GM12891 (cell line): ENCODE measurements at regions not wholly inside any gene's neighbourhood (a gene's known extent, or its start where the extent isn't known, plus 50 kb on each side); places are given as distances from the start of the nearest gene placed in this dataset.

Experiments
- PAX5 ChIP-seq: IDR thresholded peaks from 2 replicates; pipeline ENCODE4 v1.6.1; 2011; ENCODE audit warnings: low read length, moderate library complexity, mild to moderate bottlenecking; ENCODE audit not compliant: insufficient read depth, severe bottlenecking
- POLR2A ChIP-seq: IDR thresholded peaks from 2 replicates; pipeline ENCODE4 v1.6.1; 2011; ENCODE audit warnings: low read depth, low read length, control low read depth
- POLR2AphosphoS5 ChIP-seq: IDR thresholded peaks from 2 replicates; pipeline ENCODE4 v1.6.1; 2011; ENCODE audit warnings: low read depth, low read length, control low read depth
- TAF1 ChIP-seq: IDR thresholded peaks from 2 replicates; pipeline ENCODE4 v1.6.1; 2011; ENCODE audit warnings: low read depth, low read length, control low read depth

DNA sequence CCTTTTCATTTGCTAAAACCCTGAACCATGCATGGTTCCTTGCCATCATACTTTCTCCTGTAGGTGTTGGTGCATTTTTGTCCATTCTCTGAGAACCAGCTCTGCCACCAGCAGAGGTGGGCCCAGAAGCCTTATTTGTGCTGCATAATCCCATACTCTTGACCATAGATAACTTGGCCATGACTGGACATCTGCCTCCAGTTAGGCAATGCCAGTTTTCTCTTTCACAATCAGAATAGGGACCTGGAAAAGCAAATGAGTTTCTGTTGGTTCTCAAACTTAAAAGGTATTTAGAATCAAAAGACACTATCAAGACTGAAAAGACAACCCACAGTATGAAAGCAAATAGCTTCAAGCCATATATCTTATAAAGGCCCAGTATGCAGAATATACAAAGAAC lies 167.3 kb downstream of the MAIP1 start:
- no peak for TF ChIP-seq POLR2A
- no peak for TF ChIP-seq POLR2AphosphoS5
- TF ChIP-seq TAF1 = no peak
- TF ChIP-seq PAX5 = no peak
